MM.1S (cell line): ENCODE measurements at regions not wholly inside any gene's neighbourhood (a gene's known extent, or its start where the extent isn't known, plus 50 kb on each side); places are given as distances from the start of the nearest gene placed in this dataset.

Experiments used
- DNase-seq: peaks from one replicate; pipeline ENCODE4 v3.0.0-alpha.2; 2015
- H2AFZ ChIP-seq: fragments of 300-600 bp; sonication (generic); 2 replicates; pipeline ENCODE4 v1.6.0; 2016; ENCODE audit warnings: antibody characterized with exemption, low read length
- H3F3A ChIP-seq: fragments of 300-600 bp; sonication (generic); 2 replicates; pipeline ENCODE4 v1.6.1; 2016; ENCODE audit warnings: mild to moderate bottlenecking, antibody characterized with exemption, low read length, moderate library complexity, mixed read lengths; ENCODE audit not compliant: insufficient read depth
- H3K27ac ChIP-seq: fragments of 300-600 bp; sonication (generic); 2 replicates; pipeline ENCODE4 v1.5.1; 2016; ENCODE audit warnings: mild to moderate bottlenecking, low read length
- H3K27me3 ChIP-seq: fragments of 300-600 bp; sonication (generic); replicated peaks from 2 replicates; pipeline ENCODE4 v1.6.0; 2016; ENCODE audit warnings: low read length; ENCODE audit not compliant: insufficient read depth
- H3K36me3 ChIP-seq: fragments of 300-600 bp; sonication (generic); replicated peaks from 2 replicates; pipeline ENCODE4 v1.6.1; 2016; ENCODE audit warnings: mild to moderate bottlenecking, low read length, mixed read lengths; ENCODE audit not compliant: insufficient read depth
- H3K4me1 ChIP-seq: fragments of 300-600 bp; sonication (generic); 2 replicates; pipeline ENCODE4 v1.6.1; 2016; ENCODE audit warnings: low read length, mixed read lengths
- H3K4me2 ChIP-seq: fragments of 300-600 bp; sonication (generic); 2 replicates; pipeline ENCODE4 v1.6.0; 2016; ENCODE audit warnings: low read depth, low read length
- H3K4me3 ChIP-seq: fragments of 300-600 bp; sonication (generic); 2 replicates; pipeline ENCODE4 v1.5.1; 2016; ENCODE audit warnings: low read length, mixed read lengths
- H3K79me2 ChIP-seq: fragments of 300-600 bp; sonication (generic); 2 replicates; pipeline ENCODE4 v1.6.1; 2016; ENCODE audit warnings: mixed run types, low read length, mixed read lengths
- H3K9ac ChIP-seq: fragments of 300-600 bp; sonication (generic); 2 replicates; pipeline ENCODE4 v1.6.1; 2016; ENCODE audit warnings: low read length, mixed read lengths
- H3K9me2 ChIP-seq: fragments of 300-600 bp; sonication (generic); replicated peaks from 2 replicates; pipeline ENCODE4 v1.6.1; 2016; ENCODE audit warnings: mild to moderate bottlenecking, low read length, mixed read lengths; ENCODE audit not compliant: insufficient read depth
- H3K9me3 ChIP-seq: fragments of 300-600 bp; sonication (generic); replicated peaks from 2 replicates; pipeline ENCODE4 v1.6.1; 2016; ENCODE audit warnings: mild to moderate bottlenecking, low read length, mixed read lengths; ENCODE audit not compliant: insufficient read depth
- H4K20me1 ChIP-seq: fragments of 300-600 bp; sonication (generic); 2 replicates; pipeline ENCODE4 v1.6.1; 2016; ENCODE audit warnings: mild to moderate bottlenecking, low read length, moderate library complexity, mixed read lengths; ENCODE audit not compliant: insufficient read depth
- EZH2 ChIP-seq: fragments of 300-600 bp; sonication (generic); optimal IDR thresholded peaks from 2 replicates; pipeline ENCODE3; 2017; ENCODE audit warnings: low read depth, mild to moderate bottlenecking, antibody characterized with exemption, low read length, mixed read lengths
- EZH2phosphoT487 ChIP-seq: fragments of 300-600 bp; sonication (generic); IDR thresholded peaks from 2 replicates; pipeline ENCODE4 v1.6.1; 2018; ENCODE audit warnings: antibody characterized with exemption, low read length
- TF ChIP-seq, protein P1 (sequence below): fragments of 300-600 bp; sonication (generic); IDR thresholded peaks from 2 replicates; pipeline ENCODE4 v1.5.1; 2016; ENCODE audit warnings: antibody characterized with exemption, low read length, mixed read lengths

DNA sequence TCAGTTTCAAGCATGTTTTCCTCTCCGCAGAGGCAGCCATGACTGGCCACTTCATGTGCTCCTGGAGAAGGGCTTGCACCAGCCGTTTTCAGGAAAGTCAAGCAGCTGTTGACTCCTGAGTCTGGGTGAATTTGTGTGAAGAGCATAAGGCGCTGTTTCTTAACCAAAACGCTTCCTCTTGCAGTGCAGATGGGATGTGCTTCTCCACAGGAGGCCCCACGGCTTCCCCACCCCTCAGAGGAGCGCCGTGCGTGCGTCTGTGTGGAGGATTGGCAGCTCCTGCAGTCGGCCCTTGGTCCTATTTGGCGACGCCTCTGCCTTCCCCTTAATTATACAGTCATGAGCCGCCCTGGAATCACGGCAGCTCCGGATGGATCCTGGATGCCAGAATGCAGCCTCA is 54.1 kb upstream of the B3GAT1 start:
- no peaks in the 10 kb centered on the region for H3K27me3 ChIP-seq
- H3K4me3 ChIP-seq = no peak overlapping the region
- H4K20me1 ChIP-seq = no peaks in the 10 kb centered on the region
- no peak overlapping the region for H3K4me2 ChIP-seq
- no peaks in the 10 kb centered on the region for H3K79me2 ChIP-seq
- DNase-seq = no peak
- H3F3A ChIP-seq = no peaks in the 10 kb centered on the region
- H3K9ac ChIP-seq = no peak overlapping the region
- no peak overlapping the region for H3K27ac ChIP-seq
- H3K4me1 ChIP-seq = no peaks in the 10 kb centered on the region
- no peaks in the 10 kb centered on the region for H3K36me3 ChIP-seq
- H2AFZ ChIP-seq = no peak overlapping the region
- H3K9me2 ChIP-seq = no peaks in the 10 kb centered on the region
- no peak for TF ChIP-seq EZH2phosphoT487
- TF ChIP-seq, protein P1, sequence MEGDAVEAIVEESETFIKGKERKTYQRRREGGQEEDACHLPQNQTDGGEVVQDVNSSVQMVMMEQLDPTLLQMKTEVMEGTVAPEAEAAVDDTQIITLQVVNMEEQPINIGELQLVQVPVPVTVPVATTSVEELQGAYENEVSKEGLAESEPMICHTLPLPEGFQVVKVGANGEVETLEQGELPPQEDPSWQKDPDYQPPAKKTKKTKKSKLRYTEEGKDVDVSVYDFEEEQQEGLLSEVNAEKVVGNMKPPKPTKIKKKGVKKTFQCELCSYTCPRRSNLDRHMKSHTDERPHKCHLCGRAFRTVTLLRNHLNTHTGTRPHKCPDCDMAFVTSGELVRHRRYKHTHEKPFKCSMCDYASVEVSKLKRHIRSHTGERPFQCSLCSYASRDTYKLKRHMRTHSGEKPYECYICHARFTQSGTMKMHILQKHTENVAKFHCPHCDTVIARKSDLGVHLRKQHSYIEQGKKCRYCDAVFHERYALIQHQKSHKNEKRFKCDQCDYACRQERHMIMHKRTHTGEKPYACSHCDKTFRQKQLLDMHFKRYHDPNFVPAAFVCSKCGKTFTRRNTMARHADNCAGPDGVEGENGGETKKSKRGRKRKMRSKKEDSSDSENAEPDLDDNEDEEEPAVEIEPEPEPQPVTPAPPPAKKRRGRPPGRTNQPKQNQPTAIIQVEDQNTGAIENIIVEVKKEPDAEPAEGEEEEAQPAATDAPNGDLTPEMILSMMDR = no peak
- TF ChIP-seq EZH2 = no peak
- H3K9me3 ChIP-seq = no peaks in the 10 kb centered on the region

GRCh38 chr11:134464981-134465730 is 53.1 kb upstream of the B3GAT1 start:
- no peaks in the 10 kb centered on the region for H3K27me3 ChIP-seq
- no peaks in the 10 kb centered on the region for H4K20me1 ChIP-seq
- TF ChIP-seq EZH2phosphoT487 (no peak), EZH2 (no peak)
- TF ChIP-seq, protein P1 = no peak
- no peak overlapping the region for H3K27ac ChIP-seq
- no peaks in the 10 kb centered on the region for H3K36me3 ChIP-seq
- H3F3A ChIP-seq = no peaks in the 10 kb centered on the region
- no peaks in the 10 kb centered on the region for H3K9me2 ChIP-seq
- H3K4me1 ChIP-seq = no peaks in the 10 kb centered on the region
- H3K9me3 ChIP-seq = no peaks in the 10 kb centered on the region
- no peaks in the 10 kb centered on the region for H3K79me2 ChIP-seq
- H3K4me2 ChIP-seq = no peak overlapping the region
- DNase-seq = no peak
- H2AFZ ChIP-seq = no peak overlapping the region
- no peak overlapping the region for H3K4me3 ChIP-seq
- no peak overlapping the region for H3K9ac ChIP-seq

DNA sequence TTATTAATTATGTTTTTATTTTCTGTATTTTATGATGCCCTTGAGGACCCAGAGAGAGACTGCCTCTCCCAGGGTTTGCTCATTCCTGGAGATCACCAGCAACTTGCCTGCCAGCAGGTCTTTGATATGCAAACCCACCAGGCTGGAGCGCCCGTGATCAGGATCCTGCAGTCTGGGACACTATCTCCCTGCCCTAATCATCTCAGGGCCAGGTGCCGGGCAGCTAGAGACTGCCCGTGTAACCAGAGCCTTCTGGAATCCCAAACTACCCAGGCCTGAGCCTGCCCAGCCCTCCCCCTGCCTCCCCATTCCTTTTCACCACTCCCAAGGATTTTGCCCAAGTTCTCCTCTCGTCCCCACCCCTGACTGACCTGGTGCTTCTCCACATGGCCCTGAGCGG is 52.2 kb upstream of the B3GAT1 start:
- Histone ChIP-seq H3K36me3 (no peaks in the 10 kb centered on the region), H3K9ac (no peak overlapping the region), H3K27me3 (no peaks in the 10 kb centered on the region), H4K20me1 (no peaks in the 10 kb centered on the region), H3K4me2 (no peak overlapping the region), H3K9me3 (no peaks in the 10 kb centered on the region), H3K27ac (no peak overlapping the region), H3K4me3 (no peak overlapping the region), H3K79me2 (no peaks in the 10 kb centered on the region), H3K4me1 (no peaks in the 10 kb centered on the region), H2AFZ (no peak overlapping the region), H3F3A (no peaks in the 10 kb centered on the region), H3K9me2 (no peaks in the 10 kb centered on the region)
- TF ChIP-seq, protein P1 = no peak
- TF ChIP-seq EZH2 (no peak), EZH2phosphoT487 (no peak)
- DNase-seq = no peak
